ENCODE measurements at regions not wholly inside any gene's neighbourhood (a gene's known extent, or its start where the extent isn't known, plus 50 kb on each side); places are given as distances from the start of the nearest gene placed in this dataset.

DNA sequence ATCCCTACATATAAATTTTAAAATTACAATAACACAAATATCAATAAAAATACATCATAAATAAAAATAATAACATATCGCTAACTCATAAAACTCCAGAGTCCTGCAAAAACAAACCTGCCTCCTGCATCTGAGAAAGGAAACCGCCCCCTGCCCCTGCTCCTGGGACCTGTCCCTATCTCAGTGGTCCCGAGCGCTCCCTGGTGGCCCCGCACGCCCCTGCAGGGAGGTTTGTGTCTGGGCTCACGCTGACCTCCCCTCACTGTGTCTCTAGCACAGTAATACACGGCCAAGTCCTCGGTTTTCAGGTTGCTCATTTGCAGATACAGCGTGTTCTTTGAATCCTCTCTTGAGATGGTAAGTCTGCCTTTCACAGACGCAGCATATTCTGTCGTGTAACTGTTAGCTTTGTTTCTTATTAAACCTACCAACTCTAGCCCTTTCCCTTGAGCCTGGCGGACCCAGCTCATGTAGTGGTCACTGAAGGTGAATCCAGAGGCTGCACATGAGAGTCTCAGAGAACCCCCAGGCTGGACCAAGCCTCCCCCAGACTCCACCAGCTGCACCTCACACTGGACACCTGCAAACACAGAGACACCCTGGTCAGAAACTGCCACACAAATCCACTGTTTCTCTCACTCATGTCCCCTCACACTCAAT is 554.1 kb downstream of the GOLGA6L6 start:
- CTCF ChIA-PET = no interaction called here
- Histone ChIP-seq H2AFZ (replicated peaks; ENCODE audit: low read length, poor library complexity) (no peak overlapping the region), H2AK5ac (ENCODE audit: low read depth, low read length) (no peak overlapping the region), H4K20me1 (ENCODE audit: insufficient read depth, low read length) (no peaks in the 10 kb centered on the region), H3K18ac (ENCODE audit: low read depth, low read length) (no peak overlapping the region), H3K79me1 (ENCODE audit: low read depth in 1 of 2, low read length in 2 of 2) (no peaks in the 10 kb centered on the region), H3K4me3 (ENCODE audit: insufficient read depth, low read depth, low read length) (no peak overlapping the region), H3K4me2 (ENCODE audit: low read depth, low read length) (no peak overlapping the region), H3K36me3 (ENCODE audit: control insufficient read depth, insufficient read depth, low read length) (no peaks in the 10 kb centered on the region), H3K9ac (ENCODE audit: low read depth, low read length) (no peak overlapping the region), H3K27me3 (ENCODE audit: control insufficient read depth, insufficient read depth, low read length) (no peaks in the 10 kb centered on the region), H4K91ac (ENCODE audit: insufficient read depth, low read depth, low read length) (no peak overlapping the region), H4K8ac (ENCODE audit: low read depth in 2 of 2, low read length in 2 of 2) (no peak overlapping the region), H3K9me3 (ENCODE audit: control insufficient read depth, insufficient read depth, low read length) (peaks cover 16% of the 10 kb centered on the region), H3K14ac (replicated peaks; ENCODE audit: low read depth, low read length) (no peak overlapping the region), H2AK9ac (replicated peaks; ENCODE audit: low read depth, low read length, poor library complexity) (no peak overlapping the region), H2BK15ac (ENCODE audit: low read depth, low read length) (no peak overlapping the region), H4K5ac (ENCODE audit: low read depth, low read length) (no peak overlapping the region), H3K9me1 (ENCODE audit: insufficient read depth, low read length) (no peaks in the 10 kb centered on the region), H3K4me1 (ENCODE audit: control insufficient read depth, insufficient read depth, low read length) (no peaks in the 10 kb centered on the region), H2BK5ac (ENCODE audit: low read depth, low read length, poor library complexity, severe bottlenecking) (no peak overlapping the region), H3K27ac (ENCODE audit: insufficient read depth, low read length) (no peak overlapping the region), H3K56ac (ENCODE audit: extremely low read depth, insufficient read depth, low read length) (no peak overlapping the region), H3K23ac (ENCODE audit: low read depth, low read length) (no peak overlapping the region), H2BK20ac (ENCODE audit: low read depth, low read length) (no peak overlapping the region), H3K4ac (ENCODE audit: low read depth, low read length) (no peak overlapping the region), H2BK120ac (ENCODE audit: low read depth, low read length) (no peak overlapping the region)
- in situ Hi-C loops (cut with MboI; ENCODE audit: low sequenced_read_pairs) = no loop called here
- TF ChIP-seq MAZ (IDR thresholded peaks at IDR 0.05; ENCODE audit: borderline replicate concordance, low read depth, low read length) (no peak), MXI1 (IDR thresholded peaks at IDR 0.05; ENCODE audit: borderline replicate concordance, low read depth, low read length) (no peak)
- TF ChIP-seq, protein P1, sequence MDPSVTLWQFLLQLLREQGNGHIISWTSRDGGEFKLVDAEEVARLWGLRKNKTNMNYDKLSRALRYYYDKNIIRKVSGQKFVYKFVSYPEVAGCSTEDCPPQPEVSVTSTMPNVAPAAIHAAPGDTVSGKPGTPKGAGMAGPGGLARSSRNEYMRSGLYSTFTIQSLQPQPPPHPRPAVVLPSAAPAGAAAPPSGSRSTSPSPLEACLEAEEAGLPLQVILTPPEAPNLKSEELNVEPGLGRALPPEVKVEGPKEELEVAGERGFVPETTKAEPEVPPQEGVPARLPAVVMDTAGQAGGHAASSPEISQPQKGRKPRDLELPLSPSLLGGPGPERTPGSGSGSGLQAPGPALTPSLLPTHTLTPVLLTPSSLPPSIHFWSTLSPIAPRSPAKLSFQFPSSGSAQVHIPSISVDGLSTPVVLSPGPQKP (IDR thresholded peaks at IDR 0.05; ENCODE audit: borderline replicate concordance, low read depth, low read length) = no peak
- no peak for DNase-seq
- BruUV-seq (replicated peaks) = no TSS peak
- WGBS, 2 experiments (ENCODE audit: extremely low coverage in 2 of 2, insufficient read length in 1 of 2) = no CpG with 5 or more reads among the region's 13 CpGs
- ATAC-seq (ENCODE audit: low read depth) = no peak
- POLR2A ChIA-PET (ENCODE audit: unreplicated experiment) = no interaction called here
- intact Hi-C loops (cut with micrococcal nuclease) = no loop called here
- dilution Hi-C loops (cut with HindIII; ENCODE audit: low sequenced_read_pairs, unreplicated experiment) = no loop called here
